BLaER1 (cell line): ENCODE measurements at regions not wholly inside any gene's neighbourhood (a gene's known extent, or its start where the extent isn't known, plus 50 kb on each side); places are given as distances from the start of the nearest gene placed in this dataset.

Experiments used
- H3K27ac ChIP-seq: shearing (Covaris generic); formaldehyde crosslinking; 2 replicates; pipeline ENCODE4 v1.8.1; 2022
- H3K27me3 ChIP-seq: shearing (Covaris generic); formaldehyde crosslinking; 2 replicates; pipeline ENCODE4 v1.8.1; 2022
- H3K36me3 ChIP-seq: shearing (Covaris generic); formaldehyde crosslinking; 2 replicates; pipeline ENCODE4 v1.8.1; 2022
- H3K4me1 ChIP-seq: shearing (Covaris generic); formaldehyde crosslinking; 2 replicates; pipeline ENCODE4 v1.8.1; 2022
- H3K4me2 ChIP-seq: shearing (Covaris generic); formaldehyde crosslinking; 2 replicates; pipeline ENCODE4 v1.8.1; 2022
- H3K4me3 ChIP-seq: shearing (Covaris generic); formaldehyde crosslinking; 2 replicates; pipeline ENCODE4 v1.8.1; 2022
- H3K9ac ChIP-seq: shearing (Covaris generic); formaldehyde crosslinking; 2 replicates; pipeline ENCODE4 v1.8.1; 2022
- H3K9me3 ChIP-seq: shearing (Covaris generic); formaldehyde crosslinking; 2 replicates; pipeline ENCODE4 v1.8.1; 2022
- H4K20me1 ChIP-seq: shearing (Covaris generic); formaldehyde crosslinking; 2 replicates; pipeline ENCODE4 v1.8.1; 2022
- Cebpa-rat ChIP-seq: shearing (Covaris generic); IDR thresholded peaks from 2 replicates; pipeline ENCODE4 v1.8.1; 2022

DNA sequence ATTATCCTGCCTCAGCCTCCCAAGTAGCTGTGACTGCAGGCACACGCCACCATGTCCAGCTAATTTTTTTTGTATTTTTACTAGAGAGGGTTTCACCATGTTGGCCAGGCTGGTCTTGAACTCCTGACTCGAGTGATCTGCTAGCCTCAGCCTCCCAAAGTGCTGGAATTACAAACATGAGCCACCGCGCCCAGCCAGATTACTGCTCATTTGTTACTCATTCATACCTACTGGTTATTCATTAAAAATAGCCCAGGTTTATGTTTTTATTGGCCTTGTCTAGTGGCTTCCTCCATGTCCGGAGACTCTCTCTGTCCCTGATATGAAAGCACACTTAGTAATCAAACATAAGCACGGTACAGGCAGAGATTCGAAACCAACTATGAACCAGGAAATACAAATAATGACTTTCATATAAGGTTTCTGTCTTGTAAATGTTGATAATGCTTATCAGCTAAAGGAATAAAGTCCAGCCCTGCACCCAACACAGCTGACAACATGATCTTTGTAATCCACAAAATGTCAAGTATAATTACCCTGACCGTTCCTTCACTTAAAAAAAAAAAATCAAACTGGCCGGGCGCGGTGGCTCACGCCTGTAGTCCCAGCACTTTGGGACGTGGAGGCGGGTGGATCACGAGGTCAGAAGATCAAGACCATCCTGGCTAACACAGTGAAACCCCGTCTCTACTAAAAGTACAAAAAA, 50.4 kb upstream of the CXADR start:
- Histone ChIP-seq H3K27ac (no peak overlapping the region), H3K4me1 (peaks cover 8% of the 10 kb centered on the region; the same call in 1 of the 2 replicates), H3K4me2 (no peak overlapping the region), H3K9me3 (no peaks in the 10 kb centered on the region), H3K4me3 (no peak overlapping the region), H3K9ac (no peak overlapping the region), H3K36me3 (no peaks in the 10 kb centered on the region), H4K20me1 (no peaks in the 10 kb centered on the region), H3K27me3 (no peaks in the 10 kb centered on the region)
- no peak for TF ChIP-seq Cebpa-rat
